Endothelial cell of umbilical vein (primary cell): ENCODE measurements at regions not wholly inside any gene's neighbourhood (a gene's known extent, or its start where the extent isn't known, plus 50 kb on each side); places are given as distances from the start of the nearest gene placed in this dataset.

Source experiments
- BruUV-seq: library from RNA; stranded (reverse); fragments of 400-500 nt; replicated peaks from 2 replicates; lab custom pipeline; 2021; lab: Mats Ljungman, UMichigan
- CTCF ChIA-PET: fragments of 300-600, 350-600 bp; sonication (Branson Sonifier 250); formaldehyde crosslinking; loops from one replicate; lab custom pipeline; 2021; ENCODE audit warnings: antibody characterized with exemption, inconsistent platforms; lab: Charles Lee
- POLR2A ChIA-PET: fragments of 300-600, 350-600 bp; sonication (Branson Sonifier 250); formaldehyde crosslinking; loops from one replicate; lab custom pipeline; 2021; ENCODE audit warnings: antibody characterized with exemption, inconsistent platforms; lab: Charles Lee
- DNase-seq: peaks from one replicate; pipeline ENCODE4 v3.0.0-alpha.2; 2011; ENCODE audit warnings: low read depth, low spot score
- FAIRE-seq: peaks from 2 replicates; lab custom pipeline; 2011; peaks lifted over from hg19 to GRCh38; lab: Jason Lieb, UNC
- H2AFZ ChIP-seq: 2 replicates; pipeline ENCODE4 v1.6.0; 2012; ENCODE audit warnings: low read depth, low read length, control low read depth, inconsistent platforms
- H3K27ac ChIP-seq: 2 replicates; pipeline ENCODE4 v1.5.1; 2011; ENCODE audit warnings: low read depth, mild to moderate bottlenecking, control low read depth, low read length, moderate library complexity; ENCODE audit not compliant: insufficient read depth
- H3K27me3 ChIP-seq, 2 experiments: 2 replicates each; pipeline versions ENCODE4 v1.6.0 to v1.6.1; 2011; ENCODE audit warnings: low read length in 2 of 2, mixed read lengths in 1 of 2; ENCODE audit not compliant: control insufficient read depth in 2 of 2, insufficient read depth in 2 of 2
- H3K36me3 ChIP-seq, 2 experiments: 2 replicates in 1 of 2; 3 replicates in 1 of 2; pipeline ENCODE4 v1.5.1; 2011; ENCODE audit warnings: low read length in 2 of 2, mild to moderate bottlenecking in 1 of 2, moderate library complexity in 1 of 2; ENCODE audit not compliant: control insufficient read depth in 2 of 2, insufficient read depth in 2 of 2; ENCODE audit errors: extremely low read depth in 1 of 2
- H3K4me1 ChIP-seq: 3 replicates; pipeline ENCODE4 v1.5.1; 2011; ENCODE audit warnings: mild to moderate bottlenecking, low read length; ENCODE audit not compliant: control insufficient read depth, insufficient read depth; ENCODE audit errors: extremely low read depth
- H3K4me2 ChIP-seq: 2 replicates; pipeline ENCODE4 v1.6.1; 2011; ENCODE audit warnings: low read length, control low read depth, mixed read lengths; ENCODE audit not compliant: insufficient read depth
- H3K4me3 ChIP-seq, 3 experiments: fragments of 200-600 bp in 1 of 3; sonication (generic), shearing (Covaris generic) in 1 of 3; replicated peaks in 1 of 3; 2 replicates each; pipeline ENCODE4 v1.5.1; 2011 to 2016; ENCODE audit warnings: control low read depth in 3 of 3, low read length in 3 of 3, mild to moderate bottlenecking in 2 of 3, inconsistent platforms in 1 of 3, low read depth in 1 of 3, moderate library complexity in 1 of 3; ENCODE audit not compliant: insufficient read depth in 1 of 3
- H3K79me2 ChIP-seq: 2 replicates; pipeline ENCODE4 v1.6.0; 2012; ENCODE audit warnings: low read length, inconsistent platforms; ENCODE audit not compliant: control insufficient read depth, insufficient read depth
- H3K9ac ChIP-seq: replicated peaks from 2 replicates; pipeline ENCODE3; 2011; ENCODE audit warnings: low read length, control low read depth; ENCODE audit not compliant: insufficient read depth; ENCODE audit errors: extremely low read depth
- H3K9me1 ChIP-seq: replicated peaks from 3 replicates; pipeline ENCODE4 v1.6.0; 2011; ENCODE audit warnings: mild to moderate bottlenecking, low read length; ENCODE audit not compliant: control insufficient read depth, insufficient read depth; ENCODE audit errors: extremely low read depth
- H3K9me3 ChIP-seq: replicated peaks from 2 replicates; pipeline ENCODE4 v1.5.1; 2012; ENCODE audit warnings: low read length, inconsistent platforms; ENCODE audit not compliant: control insufficient read depth, insufficient read depth
- H4K20me1 ChIP-seq: replicated peaks from 2 replicates; pipeline ENCODE3; 2011; ENCODE audit warnings: mild to moderate bottlenecking, low read length; ENCODE audit not compliant: control insufficient read depth, insufficient read depth; ENCODE audit errors: extremely low read depth
- EZH2 ChIP-seq: IDR thresholded peaks from 2 replicates; pipeline ENCODE4 v1.6.1; 2012; ENCODE audit warnings: borderline replicate concordance, low read depth, mild to moderate bottlenecking, moderate library complexity, low read length, inconsistent platforms; ENCODE audit not compliant: severe bottlenecking
- FOS ChIP-seq: IDR thresholded peaks from 2 replicates; pipeline ENCODE4 v1.6.1; 2011; ENCODE audit warnings: mild to moderate bottlenecking, low read length, moderate library complexity, borderline replicate concordance; ENCODE audit not compliant: insufficient read depth
- GATA2 ChIP-seq: IDR thresholded peaks from 2 replicates; pipeline ENCODE4 v1.7.0; 2011; ENCODE audit warnings: low read depth, mild to moderate bottlenecking, moderate library complexity, mixed read lengths, low read length; ENCODE audit not compliant: insufficient read length, insufficient read depth
- JUN ChIP-seq: IDR thresholded peaks from 2 replicates; pipeline ENCODE4 v1.6.1; 2011; ENCODE audit warnings: borderline replicate concordance, low read depth; ENCODE audit not compliant: insufficient read length, insufficient read depth
- MAX ChIP-seq: IDR thresholded peaks from 2 replicates; pipeline ENCODE4 v1.6.1; 2011; ENCODE audit not compliant: insufficient read depth, insufficient read length
- MYC ChIP-seq: IDR thresholded peaks from one replicate; pipeline ENCODE4 v1.6.1; 2011; ENCODE audit warnings: mild to moderate bottlenecking, low read depth, low read length
- POLR2A ChIP-seq: IDR thresholded peaks from 2 replicates; pipeline ENCODE4 v1.6.1; 2012; ENCODE audit warnings: low read depth, mild to moderate bottlenecking, control low read depth, low read length
- POLR2AphosphoS5 ChIP-seq: IDR thresholded peaks from 2 replicates; pipeline ENCODE4 v1.6.1; 2012; ENCODE audit warnings: low read depth, mild to moderate bottlenecking, control low read depth, low read length, moderate library complexity; ENCODE audit not compliant: insufficient read depth
- dilution Hi-C: fragments of 300-500 bp; cut with MboI; formaldehyde crosslinking; loops from one replicate; pipeline ENCODE4 v1.15.0; 2019; ENCODE audit warnings: low sequenced_read_pairs; ENCODE audit not compliant: extremely low pct_ligation_motif_present
- intact Hi-C: fragments of 100-400 bp; cut with micrococcal nuclease; formaldehyde crosslinking; loops from one replicate; pipeline ENCODE4 v1.10.0; 2022
- TF ChIP-seq, protein P1 (sequence below), 2 donors: IDR thresholded peaks; 1 replicate in 1 of 2; 2 replicates in 1 of 2; pipeline ENCODE4 v1.5.1; 2011; ENCODE audit warnings: low read length in 2 of 2, mild to moderate bottlenecking in 2 of 2, moderate library complexity in 2 of 2, control low read depth in 1 of 2, inconsistent platforms in 1 of 2, low read depth in 1 of 2; ENCODE audit not compliant: insufficient read depth in 1 of 2; ENCODE audit errors: extremely low read depth in 1 of 2

DNA sequence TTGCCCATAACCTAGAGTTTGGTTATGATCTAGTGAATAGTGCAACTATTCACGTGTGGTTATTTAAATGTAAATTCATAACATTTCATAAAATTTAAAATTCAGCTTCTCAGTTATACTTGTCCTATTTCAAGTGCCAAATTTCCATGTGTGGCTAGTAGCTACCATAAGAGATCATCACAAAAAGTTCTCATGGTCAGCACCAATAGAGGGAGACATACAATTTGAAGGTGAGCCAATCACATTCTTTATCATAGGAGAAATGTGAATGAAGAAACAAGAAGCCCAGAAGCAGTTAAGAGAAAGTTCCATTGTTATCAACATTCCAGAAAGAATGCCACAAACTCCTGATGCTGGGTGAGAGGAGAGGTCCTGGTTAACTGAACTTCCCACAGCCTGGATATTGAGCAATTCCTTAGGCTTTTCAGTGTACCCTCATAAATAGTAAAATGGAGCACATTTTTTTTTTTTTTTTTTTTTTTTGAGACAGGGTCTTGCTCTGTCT is 892.9 kb upstream of the USP15 start:
- FAIRE-seq (no peak), DNase-seq (no peak)
- intact Hi-C loops: no loop called here
- CTCF ChIA-PET: no interaction called here
- Histone ChIP-seq H3K27me3 (no peaks in the 10 kb centered on the region), H3K9me3 (no peaks in the 10 kb centered on the region), H3K4me3 (no peak overlapping the region), H3K4me2 (no peak overlapping the region), H3K9ac (no peak overlapping the region), H3K4me1 (no peaks in the 10 kb centered on the region), H3K27ac (no peak overlapping the region), H4K20me1 (no peaks in the 10 kb centered on the region), H3K79me2 (no peaks in the 10 kb centered on the region), H3K9me1 (no peaks in the 10 kb centered on the region), H3K36me3 (no peaks in the 10 kb centered on the region), H2AFZ (no peak overlapping the region)
- POLR2A ChIA-PET: no interaction called here
- dilution Hi-C loops: no loop called here
- BruUV-seq: no TSS peak
- no peak for TF ChIP-seq POLR2AphosphoS5

DNA sequence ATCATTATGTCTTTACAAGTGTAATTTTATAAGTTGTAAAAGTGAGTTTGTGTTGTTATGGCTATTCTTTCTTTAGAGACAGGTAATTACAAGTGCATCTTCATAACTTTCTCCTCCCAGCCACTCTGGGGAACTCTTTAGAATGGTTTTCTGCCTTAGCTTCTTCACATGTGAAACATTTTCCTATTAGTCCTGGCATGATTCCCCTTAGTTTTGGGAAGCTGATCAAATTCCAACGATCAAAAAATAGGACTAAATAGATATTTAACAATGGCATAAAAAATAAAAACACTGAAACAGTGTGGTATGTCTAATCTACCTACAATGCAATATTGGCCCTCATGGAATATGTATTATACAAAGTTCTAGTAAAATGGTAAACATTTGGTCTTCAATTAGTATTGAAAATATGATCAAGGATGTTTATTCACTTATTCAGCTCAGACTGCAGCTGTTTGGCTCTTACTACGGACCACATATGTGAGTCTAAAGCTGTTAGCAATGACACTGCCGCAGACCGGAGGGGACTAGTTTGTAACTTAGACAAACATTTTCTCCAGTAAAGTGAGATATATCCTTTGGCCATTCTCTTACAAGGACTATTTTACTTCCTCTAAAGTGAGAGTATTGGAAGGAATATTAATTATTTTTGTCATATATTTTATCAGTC is 890.8 kb upstream of the USP15 start:
- ChIA-PET POLR2A (no interaction called here), CTCF (no interaction called here)
- intact Hi-C loops: no loop called here
- no peak for TF ChIP-seq POLR2AphosphoS5
- TF ChIP-seq, protein P1, sequence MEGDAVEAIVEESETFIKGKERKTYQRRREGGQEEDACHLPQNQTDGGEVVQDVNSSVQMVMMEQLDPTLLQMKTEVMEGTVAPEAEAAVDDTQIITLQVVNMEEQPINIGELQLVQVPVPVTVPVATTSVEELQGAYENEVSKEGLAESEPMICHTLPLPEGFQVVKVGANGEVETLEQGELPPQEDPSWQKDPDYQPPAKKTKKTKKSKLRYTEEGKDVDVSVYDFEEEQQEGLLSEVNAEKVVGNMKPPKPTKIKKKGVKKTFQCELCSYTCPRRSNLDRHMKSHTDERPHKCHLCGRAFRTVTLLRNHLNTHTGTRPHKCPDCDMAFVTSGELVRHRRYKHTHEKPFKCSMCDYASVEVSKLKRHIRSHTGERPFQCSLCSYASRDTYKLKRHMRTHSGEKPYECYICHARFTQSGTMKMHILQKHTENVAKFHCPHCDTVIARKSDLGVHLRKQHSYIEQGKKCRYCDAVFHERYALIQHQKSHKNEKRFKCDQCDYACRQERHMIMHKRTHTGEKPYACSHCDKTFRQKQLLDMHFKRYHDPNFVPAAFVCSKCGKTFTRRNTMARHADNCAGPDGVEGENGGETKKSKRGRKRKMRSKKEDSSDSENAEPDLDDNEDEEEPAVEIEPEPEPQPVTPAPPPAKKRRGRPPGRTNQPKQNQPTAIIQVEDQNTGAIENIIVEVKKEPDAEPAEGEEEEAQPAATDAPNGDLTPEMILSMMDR (IDR thresholded peaks at IDR 0.05; ENCODE audit: extremely low read depth in 1 of 2, insufficient read depth in 1 of 2, low read depth in 1 of 2, low read length in 2 of 2): no peak
- no peak for TF ChIP-seq MAX
- TF ChIP-seq GATA2: no peak
- TF ChIP-seq JUN: no peak
- TF ChIP-seq EZH2: no peak
- no peak for TF ChIP-seq MYC
- no peak for TF ChIP-seq POLR2A
- TF ChIP-seq FOS: no peak
- Histone ChIP-seq H4K20me1 (no peaks in the 10 kb centered on the region), H3K79me2 (no peaks in the 10 kb centered on the region), H3K4me1 (no peaks in the 10 kb centered on the region), H3K4me2 (no peak overlapping the region), H3K9me3 (no peaks in the 10 kb centered on the region), H3K4me3 (no peak overlapping the region), H3K27ac (no peak overlapping the region), H3K36me3 (no peaks in the 10 kb centered on the region), H2AFZ (no peak overlapping the region), H3K9ac (no peak overlapping the region), H3K9me1 (no peaks in the 10 kb centered on the region), H3K27me3 (no peaks in the 10 kb centered on the region)
- FAIRE-seq: no peak
- BruUV-seq: no TSS peak
- dilution Hi-C loops: no loop called here
- DNase-seq: no peak
